ENCODE measurements at regions not wholly inside any gene's neighbourhood (a gene's known extent, or its start where the extent isn't known, plus 50 kb on each side); places are given as distances from the start of the nearest gene placed in this dataset.

DNA sequence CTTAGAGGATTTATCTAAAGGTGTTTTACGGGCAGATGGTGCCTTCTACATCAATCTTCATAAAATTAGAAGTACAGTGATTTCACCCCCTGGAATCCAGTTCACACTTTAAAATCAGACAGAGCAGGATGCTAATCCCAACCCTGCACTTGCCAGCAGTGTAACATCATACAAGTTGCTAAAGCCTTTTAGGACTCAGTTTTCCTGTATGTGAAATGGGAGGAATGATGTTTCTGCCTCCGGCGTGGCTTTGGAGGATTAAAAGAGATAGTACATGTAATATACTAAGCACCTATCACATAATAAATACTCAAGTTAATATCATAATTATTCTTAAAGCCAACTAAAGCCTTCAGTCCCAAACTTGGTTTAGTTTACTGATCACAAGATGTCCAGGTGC is 257.2 kb upstream of the THBS1 start:
- TF ChIP-seq EZH2phosphoT487 (IDR thresholded peaks at IDR 0.05; ENCODE audit: low read depth), result no peak
- TF ChIP-seq, protein P1, sequence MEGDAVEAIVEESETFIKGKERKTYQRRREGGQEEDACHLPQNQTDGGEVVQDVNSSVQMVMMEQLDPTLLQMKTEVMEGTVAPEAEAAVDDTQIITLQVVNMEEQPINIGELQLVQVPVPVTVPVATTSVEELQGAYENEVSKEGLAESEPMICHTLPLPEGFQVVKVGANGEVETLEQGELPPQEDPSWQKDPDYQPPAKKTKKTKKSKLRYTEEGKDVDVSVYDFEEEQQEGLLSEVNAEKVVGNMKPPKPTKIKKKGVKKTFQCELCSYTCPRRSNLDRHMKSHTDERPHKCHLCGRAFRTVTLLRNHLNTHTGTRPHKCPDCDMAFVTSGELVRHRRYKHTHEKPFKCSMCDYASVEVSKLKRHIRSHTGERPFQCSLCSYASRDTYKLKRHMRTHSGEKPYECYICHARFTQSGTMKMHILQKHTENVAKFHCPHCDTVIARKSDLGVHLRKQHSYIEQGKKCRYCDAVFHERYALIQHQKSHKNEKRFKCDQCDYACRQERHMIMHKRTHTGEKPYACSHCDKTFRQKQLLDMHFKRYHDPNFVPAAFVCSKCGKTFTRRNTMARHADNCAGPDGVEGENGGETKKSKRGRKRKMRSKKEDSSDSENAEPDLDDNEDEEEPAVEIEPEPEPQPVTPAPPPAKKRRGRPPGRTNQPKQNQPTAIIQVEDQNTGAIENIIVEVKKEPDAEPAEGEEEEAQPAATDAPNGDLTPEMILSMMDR (IDR thresholded peaks at IDR 0.05; ENCODE audit: low read depth, low read length), result no peak

All from OCI-LY3 (cell line).